GM12878 (cell line): ENCODE measurements at regions not wholly inside any gene's neighbourhood (a gene's known extent, or its start where the extent isn't known, plus 50 kb on each side); places are given as distances from the start of the nearest gene placed in this dataset.

ENCODE experiments used
- ATAC-seq: fragments of 200-7000 bp; cut with Tn5 transposase; 3 replicates; pipeline ENCODE4 v1.9.1; 2020; ENCODE audit warnings: mild to moderate bottlenecking, moderate library complexity
- BruUV-seq: library from RNA; stranded (reverse); fragments of 400-500 nt; replicated peaks from 2 replicates; lab custom pipeline; 2021; lab: Mats Ljungman, UMichigan
- CTCF ChIA-PET: fragments of 300-600 bp; sonication (Branson Sonifier 250); formaldehyde crosslinking; extraction: SDS; loops from one replicate; lab custom pipeline; 2021; ENCODE audit warnings: inconsistent platforms; lab: Yijun Ruan, JAX
- POLR2A ChIA-PET: fragments of 350-600 bp; formaldehyde crosslinking; extraction: SDS; loops from one replicate; lab custom pipeline; 2021; ENCODE audit warnings: inconsistent platforms; lab: Charles Lee
- RAD21 ChIA-PET: fragments of 300-600 bp; sonication (Branson Sonifier 250); formaldehyde crosslinking; loops from one replicate; lab custom pipeline; 2023; ENCODE audit warnings: antibody characterized with exemption; ENCODE audit not compliant: unreplicated experiment; lab: Charles Lee
- SMC1A ChIA-PET: fragments of 300-600 bp; sonication (Branson Sonifier 250); formaldehyde crosslinking; loops from one replicate; lab custom pipeline; 2023; ENCODE audit not compliant: unreplicated experiment, uncharacterized antibody; lab: Charles Lee
- DNase-seq: peaks from one replicate; pipeline ENCODE4 v3.0.0-alpha.2; 2011; ENCODE audit warnings: low read depth, low spot score
- FAIRE-seq: peaks from 3 replicates; lab custom pipeline; 2011; peaks lifted over from hg19 to GRCh38; lab: Jason Lieb, UNC
- H2AFZ ChIP-seq: 2 replicates; pipeline ENCODE4 v1.6.0; 2011; ENCODE audit warnings: low read depth, low read length, control low read depth; ENCODE audit not compliant: control insufficient read depth
- H3K27ac ChIP-seq: 2 replicates; pipeline ENCODE4 v1.5.1; 2011; ENCODE audit warnings: control low read depth; ENCODE audit not compliant: control insufficient read depth, insufficient read depth
- H3K27me3 ChIP-seq, 2 experiments: replicated peaks in 1 of 2; 2 replicates each; pipeline versions ENCODE4 v1.6.0 to v1.6.1; 2011; ENCODE audit warnings: low read length in 1 of 2; ENCODE audit not compliant: control insufficient read depth in 2 of 2, insufficient read depth in 2 of 2
- H3K36me3 ChIP-seq, 2 experiments: 2 replicates each; pipeline ENCODE4 v1.5.1; 2011; ENCODE audit warnings: low read length in 1 of 2; ENCODE audit not compliant: control insufficient read depth in 2 of 2, insufficient read depth in 2 of 2
- H3K4me1 ChIP-seq: 2 replicates; pipeline ENCODE4 v1.6.1; 2011; ENCODE audit warnings: mild to moderate bottlenecking, low read length, moderate library complexity, mixed read lengths; ENCODE audit not compliant: control insufficient read depth, insufficient read depth
- H3K4me2 ChIP-seq: 2 replicates; pipeline ENCODE4 v1.6.0; 2011; ENCODE audit warnings: control low read depth; ENCODE audit not compliant: control insufficient read depth, insufficient read depth
- H3K4me3 ChIP-seq: fragments of 200-600 bp; sonication (generic); 2 replicates; pipeline ENCODE4 v1.5.1; 2016
- H3K79me2 ChIP-seq: 2 replicates; pipeline ENCODE4 v1.6.0; 2011; ENCODE audit warnings: low read length; ENCODE audit not compliant: control insufficient read depth, insufficient read depth
- H3K9ac ChIP-seq: 2 replicates; pipeline ENCODE4 v1.8.0; 2011; ENCODE audit warnings: low read length, control low read depth, mixed read lengths; ENCODE audit not compliant: control insufficient read depth, insufficient read depth
- H3K9me3 ChIP-seq: replicated peaks from 3 replicates; pipeline ENCODE4 v1.5.1; 2011; ENCODE audit warnings: mild to moderate bottlenecking, low read length; ENCODE audit not compliant: control insufficient read depth, insufficient read depth
- H4K20me1 ChIP-seq: 2 replicates; pipeline ENCODE4 v1.6.0; 2011; ENCODE audit not compliant: control insufficient read depth, insufficient read depth
- BCL11A ChIP-seq: IDR thresholded peaks from 2 replicates; pipeline ENCODE4 v1.6.1; 2011; ENCODE audit warnings: low read depth, low read length
- DPF2 ChIP-seq: fragments of 450-650 bp; IDR thresholded peaks from 2 replicates; pipeline ENCODE4 v1.6.1; 2017; ENCODE audit warnings: mild to moderate bottlenecking
- HDAC2 ChIP-seq: fragments of 200-600 bp; sonication (generic); IDR thresholded peaks from 2 replicates; pipeline ENCODE4 v1.6.1; 2017
- IKZF1 ChIP-seq: fragments of 450-650 bp; conservative IDR thresholded peaks from 2 replicates; pipeline ENCODE4 v1.6.1; 2017; ENCODE audit warnings: antibody characterized with exemption, mild to moderate bottlenecking
- MTA2 ChIP-seq: fragments of 450-650 bp; IDR thresholded peaks from 2 replicates; pipeline ENCODE4 v1.6.1; 2016; ENCODE audit warnings: low read depth, mild to moderate bottlenecking, moderate library complexity
- NFXL1 ChIP-seq: fragments of 450-650 bp; IDR thresholded peaks from 2 replicates; pipeline ENCODE4 v1.6.1; 2017; ENCODE audit warnings: antibody characterized with exemption, mild to moderate bottlenecking, borderline replicate concordance
- PAX8 ChIP-seq: fragments of 450-650 bp; IDR thresholded peaks from 2 replicates; pipeline ENCODE4 v1.6.1; 2017; ENCODE audit warnings: mild to moderate bottlenecking, moderate library complexity
- RELA ChIP-seq: fragments of 450-650 bp; IDR thresholded peaks from 2 replicates; pipeline ENCODE4 v1.8.0; 2014; ENCODE audit warnings: borderline replicate concordance; ENCODE audit not compliant: partially characterized antibody
- SMC3 ChIP-seq: IDR thresholded peaks from 2 replicates; pipeline ENCODE4 v1.6.1; 2011; ENCODE audit warnings: low read length, improper control_type of control experiment, borderline replicate concordance
- SP1 ChIP-seq: IDR thresholded peaks from one replicate; pipeline ENCODE4 v1.6.1; 2011; ENCODE audit warnings: low read depth, low read length
- SPI1 ChIP-seq: IDR thresholded peaks from 2 replicates; pipeline ENCODE4 v1.6.1; 2011; ENCODE audit warnings: low read depth, mild to moderate bottlenecking, low read length, moderate library complexity, borderline replicate concordance; ENCODE audit not compliant: insufficient read depth
- SREBF2 ChIP-seq: IDR thresholded peaks from 2 replicates; pipeline ENCODE4 v1.6.1; 2012; ENCODE audit warnings: mild to moderate bottlenecking, low read length
- ZBED1 ChIP-seq: IDR thresholded peaks from 2 replicates; pipeline ENCODE4 v1.6.1; 2016; ENCODE audit warnings: borderline replicate concordance
- ZNF622 ChIP-seq: fragments of 450-650 bp; IDR thresholded peaks from 2 replicates; pipeline ENCODE4 v1.6.1; 2017; ENCODE audit warnings: mild to moderate bottlenecking, inconsistent platforms
- WGBS: methylation state at CpG from one replicate; pipeline ENCODE4 v1.1.6; 2016; ENCODE audit warnings: low lambda C conversion rate; ENCODE audit not compliant: insufficient replicate concordance, insufficient coverage; ENCODE audit errors: missing lambda C conversion rate; 5-methylcytosine and 5-hydroxymethylcytosine counted together
- in situ Hi-C: fragments of 300-500 bp; cut with MboI; formaldehyde crosslinking; loops from 9 replicates; pipeline ENCODE4 v1.14.3; 2018; ENCODE audit warnings: mixed read lengths
- intact Hi-C: fragments of 100-400 bp; cut with micrococcal nuclease; formaldehyde crosslinking; loops from one replicate; pipeline ENCODE4 v1.14.2; 2022; ENCODE audit not compliant: unreplicated experiment
- TF ChIP-seq, protein P1 (sequence below): IDR thresholded peaks from 2 replicates; pipeline ENCODE4 v1.6.1; 2011; ENCODE audit warnings: low read depth, low read length, improper control_type of control experiment, borderline replicate concordance
- TF ChIP-seq, protein P2 (sequence below): fragments of 150-350 bp; IDR thresholded peaks from 2 replicates; pipeline ENCODE4 v1.6.1; 2014; ENCODE audit warnings: mild to moderate bottlenecking, low read depth, low read length
- TF ChIP-seq, protein P3 (sequence below): fragments of 450-650 bp; IDR thresholded peaks from 2 replicates; pipeline ENCODE4 v1.6.1; 2017; ENCODE audit warnings: mild to moderate bottlenecking, moderate library complexity
- TF ChIP-seq, protein P4 (sequence below): fragments of 450-650 bp; IDR thresholded peaks from 2 replicates; pipeline ENCODE4 v1.6.1; 2017; ENCODE audit warnings: mild to moderate bottlenecking, low read depth, inconsistent platforms; ENCODE audit not compliant: poor library complexity, severe bottlenecking

DNA sequence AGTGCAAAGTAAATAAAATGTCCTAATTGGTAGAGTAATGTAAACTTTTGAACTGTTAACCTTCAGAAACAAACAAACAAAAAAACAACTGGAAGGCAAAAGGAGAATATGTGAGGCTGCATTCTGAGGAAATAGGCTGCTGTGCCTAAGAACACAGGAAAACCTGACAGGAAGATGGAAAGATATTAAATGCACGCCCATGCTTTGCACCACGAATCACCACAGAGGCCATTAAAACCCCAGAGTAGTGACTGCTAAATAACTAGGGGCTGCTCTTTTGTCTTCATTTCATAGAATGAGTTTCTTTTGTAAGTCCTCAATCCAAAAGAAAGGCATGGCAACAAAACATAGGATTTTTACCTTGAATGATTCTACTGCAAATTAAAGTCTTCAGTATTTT, 436.0 kb downstream of the RAB38 start:
- Histone ChIP-seq H3K9me3 (no peaks in the 10 kb centered on the region), H3K4me1 (no peaks in the 10 kb centered on the region), H3K4me3 (no peak overlapping the region), H3K27me3 (no peaks in the 10 kb centered on the region), H3K36me3 (no peaks in the 10 kb centered on the region), H2AFZ (no peak overlapping the region), H3K79me2 (no peaks in the 10 kb centered on the region), H3K27ac (no peak overlapping the region), H3K9ac (no peak overlapping the region), H4K20me1 (no peaks in the 10 kb centered on the region), H3K4me2 (no peak overlapping the region)
- ChIA-PET RAD21 (no interaction called here), POLR2A (no interaction called here), CTCF (interaction anchor here (0.8 kb wide), 1 partner anchor 17 kb away, joined by 3 read pairs; no protein-coding TSS in a partner anchor), SMC1A (no interaction called here)
- BruUV-seq = no TSS peak
- in situ Hi-C loops (no loop called here), intact Hi-C loops (no loop called here)
- FAIRE-seq (no peak), DNase-seq (no peak), ATAC-seq (no peak)
- TF ChIP-seq SREBF2 (no peak), SP1 (no peak), ZBED1 (no peak), MTA2 (no peak), DPF2 (no peak), NFXL1 (no peak), HDAC2 (no peak), PAX8 (no peak), SMC3 (no peak), RELA (no peak), ZNF622 (no peak), IKZF1 (no peak), SPI1 (no peak), BCL11A (no peak)
- TF ChIP-seq, protein P1, sequence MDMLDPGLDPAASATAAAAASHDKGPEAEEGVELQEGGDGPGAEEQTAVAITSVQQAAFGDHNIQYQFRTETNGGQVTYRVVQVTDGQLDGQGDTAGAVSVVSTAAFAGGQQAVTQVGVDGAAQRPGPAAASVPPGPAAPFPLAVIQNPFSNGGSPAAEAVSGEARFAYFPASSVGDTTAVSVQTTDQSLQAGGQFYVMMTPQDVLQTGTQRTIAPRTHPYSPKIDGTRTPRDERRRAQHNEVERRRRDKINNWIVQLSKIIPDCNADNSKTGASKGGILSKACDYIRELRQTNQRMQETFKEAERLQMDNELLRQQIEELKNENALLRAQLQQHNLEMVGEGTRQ = no peak
- TF ChIP-seq, protein P2, sequence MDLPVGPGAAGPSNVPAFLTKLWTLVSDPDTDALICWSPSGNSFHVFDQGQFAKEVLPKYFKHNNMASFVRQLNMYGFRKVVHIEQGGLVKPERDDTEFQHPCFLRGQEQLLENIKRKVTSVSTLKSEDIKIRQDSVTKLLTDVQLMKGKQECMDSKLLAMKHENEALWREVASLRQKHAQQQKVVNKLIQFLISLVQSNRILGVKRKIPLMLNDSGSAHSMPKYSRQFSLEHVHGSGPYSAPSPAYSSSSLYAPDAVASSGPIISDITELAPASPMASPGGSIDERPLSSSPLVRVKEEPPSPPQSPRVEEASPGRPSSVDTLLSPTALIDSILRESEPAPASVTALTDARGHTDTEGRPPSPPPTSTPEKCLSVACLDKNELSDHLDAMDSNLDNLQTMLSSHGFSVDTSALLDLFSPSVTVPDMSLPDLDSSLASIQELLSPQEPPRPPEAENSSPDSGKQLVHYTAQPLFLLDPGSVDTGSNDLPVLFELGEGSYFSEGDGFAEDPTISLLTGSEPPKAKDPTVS = no peak
- TF ChIP-seq, protein P3, sequence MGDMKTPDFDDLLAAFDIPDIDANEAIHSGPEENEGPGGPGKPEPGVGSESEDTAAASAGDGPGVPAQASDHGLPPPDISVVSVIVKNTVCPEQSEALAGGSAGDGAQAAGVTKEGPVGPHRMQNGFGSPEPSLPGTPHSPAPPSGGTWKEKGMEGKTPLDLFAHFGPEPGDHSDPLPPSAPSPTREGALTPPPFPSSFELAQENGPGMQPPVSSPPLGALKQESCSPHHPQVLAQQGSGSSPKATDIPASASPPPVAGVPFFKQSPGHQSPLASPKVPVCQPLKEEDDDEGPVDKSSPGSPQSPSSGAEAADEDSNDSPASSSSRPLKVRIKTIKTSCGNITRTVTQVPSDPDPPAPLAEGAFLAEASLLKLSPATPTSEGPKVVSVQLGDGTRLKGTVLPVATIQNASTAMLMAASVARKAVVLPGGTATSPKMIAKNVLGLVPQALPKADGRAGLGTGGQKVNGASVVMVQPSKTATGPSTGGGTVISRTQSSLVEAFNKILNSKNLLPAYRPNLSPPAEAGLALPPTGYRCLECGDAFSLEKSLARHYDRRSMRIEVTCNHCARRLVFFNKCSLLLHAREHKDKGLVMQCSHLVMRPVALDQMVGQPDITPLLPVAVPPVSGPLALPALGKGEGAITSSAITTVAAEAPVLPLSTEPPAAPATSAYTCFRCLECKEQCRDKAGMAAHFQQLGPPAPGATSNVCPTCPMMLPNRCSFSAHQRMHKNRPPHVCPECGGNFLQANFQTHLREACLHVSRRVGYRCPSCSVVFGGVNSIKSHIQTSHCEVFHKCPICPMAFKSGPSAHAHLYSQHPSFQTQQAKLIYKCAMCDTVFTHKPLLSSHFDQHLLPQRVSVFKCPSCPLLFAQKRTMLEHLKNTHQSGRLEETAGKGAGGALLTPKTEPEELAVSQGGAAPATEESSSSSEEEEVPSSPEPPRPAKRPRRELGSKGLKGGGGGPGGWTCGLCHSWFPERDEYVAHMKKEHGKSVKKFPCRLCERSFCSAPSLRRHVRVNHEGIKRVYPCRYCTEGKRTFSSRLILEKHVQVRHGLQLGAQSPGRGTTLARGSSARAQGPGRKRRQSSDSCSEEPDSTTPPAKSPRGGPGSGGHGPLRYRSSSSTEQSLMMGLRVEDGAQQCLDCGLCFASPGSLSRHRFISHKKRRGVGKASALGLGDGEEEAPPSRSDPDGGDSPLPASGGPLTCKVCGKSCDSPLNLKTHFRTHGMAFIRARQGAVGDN = no peak
- TF ChIP-seq, protein P4, sequence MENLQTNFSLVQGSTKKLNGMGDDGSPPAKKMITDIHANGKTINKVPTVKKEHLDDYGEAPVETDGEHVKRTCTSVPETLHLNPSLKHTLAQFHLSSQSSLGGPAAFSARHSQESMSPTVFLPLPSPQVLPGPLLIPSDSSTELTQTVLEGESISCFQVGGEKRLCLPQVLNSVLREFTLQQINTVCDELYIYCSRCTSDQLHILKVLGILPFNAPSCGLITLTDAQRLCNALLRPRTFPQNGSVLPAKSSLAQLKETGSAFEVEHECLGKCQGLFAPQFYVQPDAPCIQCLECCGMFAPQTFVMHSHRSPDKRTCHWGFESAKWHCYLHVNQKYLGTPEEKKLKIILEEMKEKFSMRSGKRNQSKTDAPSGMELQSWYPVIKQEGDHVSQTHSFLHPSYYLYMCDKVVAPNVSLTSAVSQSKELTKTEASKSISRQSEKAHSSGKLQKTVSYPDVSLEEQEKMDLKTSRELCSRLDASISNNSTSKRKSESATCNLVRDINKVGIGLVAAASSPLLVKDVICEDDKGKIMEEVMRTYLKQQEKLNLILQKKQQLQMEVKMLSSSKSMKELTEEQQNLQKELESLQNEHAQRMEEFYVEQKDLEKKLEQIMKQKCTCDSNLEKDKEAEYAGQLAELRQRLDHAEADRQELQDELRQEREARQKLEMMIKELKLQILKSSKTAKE = no peak
- WGBS = 0% methylated on average over 2 of the region's 2 CpGs
